ENCODE measurements at regions not wholly inside any gene's neighbourhood (a gene's known extent, or its start where the extent isn't known, plus 50 kb on each side); places are given as distances from the start of the nearest gene placed in this dataset.

DNA sequence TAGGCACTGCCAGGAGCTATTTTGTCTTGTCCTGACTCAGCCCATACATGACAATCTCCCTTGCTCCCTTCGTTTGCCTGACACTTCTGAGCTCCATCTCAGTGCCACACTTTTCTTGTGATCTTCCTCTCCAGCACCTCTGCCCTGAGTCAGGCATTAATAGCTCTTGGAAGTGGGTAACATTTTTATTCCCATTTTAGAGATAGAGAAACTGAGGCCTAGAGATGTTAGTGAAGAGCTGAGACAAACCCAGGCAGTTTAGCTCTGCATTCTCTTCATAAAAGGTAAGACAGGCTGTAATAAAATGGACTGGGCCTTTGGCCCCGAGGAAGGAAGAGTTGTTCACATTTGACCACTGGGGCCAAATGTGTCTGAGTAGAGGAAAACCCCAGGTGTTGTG lies 167.4 kb downstream of the DHX35 start:
- TF ChIP-seq, protein P1, sequence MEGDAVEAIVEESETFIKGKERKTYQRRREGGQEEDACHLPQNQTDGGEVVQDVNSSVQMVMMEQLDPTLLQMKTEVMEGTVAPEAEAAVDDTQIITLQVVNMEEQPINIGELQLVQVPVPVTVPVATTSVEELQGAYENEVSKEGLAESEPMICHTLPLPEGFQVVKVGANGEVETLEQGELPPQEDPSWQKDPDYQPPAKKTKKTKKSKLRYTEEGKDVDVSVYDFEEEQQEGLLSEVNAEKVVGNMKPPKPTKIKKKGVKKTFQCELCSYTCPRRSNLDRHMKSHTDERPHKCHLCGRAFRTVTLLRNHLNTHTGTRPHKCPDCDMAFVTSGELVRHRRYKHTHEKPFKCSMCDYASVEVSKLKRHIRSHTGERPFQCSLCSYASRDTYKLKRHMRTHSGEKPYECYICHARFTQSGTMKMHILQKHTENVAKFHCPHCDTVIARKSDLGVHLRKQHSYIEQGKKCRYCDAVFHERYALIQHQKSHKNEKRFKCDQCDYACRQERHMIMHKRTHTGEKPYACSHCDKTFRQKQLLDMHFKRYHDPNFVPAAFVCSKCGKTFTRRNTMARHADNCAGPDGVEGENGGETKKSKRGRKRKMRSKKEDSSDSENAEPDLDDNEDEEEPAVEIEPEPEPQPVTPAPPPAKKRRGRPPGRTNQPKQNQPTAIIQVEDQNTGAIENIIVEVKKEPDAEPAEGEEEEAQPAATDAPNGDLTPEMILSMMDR (conservative IDR thresholded peaks at IDR 0.05; ENCODE audit: low read length) = no peak
- no peak for TF ChIP-seq EZH2phosphoT487 (IDR thresholded peaks at IDR 0.05; ENCODE audit: borderline replicate concordance)
